Dermis microvascular lymphatic vessel endothelial cell (primary cell): ENCODE measurements at regions not wholly inside any gene's neighbourhood (a gene's known extent, or its start where the extent isn't known, plus 50 kb on each side); places are given as distances from the start of the nearest gene placed in this dataset.
"Not testable (repeated sequence)": the region's sequence is repeated elsewhere in the genome, so short reads cannot be mapped to it uniquely, and the experiment has no call there.

ENCODE experiments used
- DNase-seq, 2 donors: peaks; one replicate each; pipeline versions ENCODE4 v3.0.0 to v3.0.0-alpha.2; 2010; ENCODE audit warnings: low read depth in 2 of 2

DNA sequence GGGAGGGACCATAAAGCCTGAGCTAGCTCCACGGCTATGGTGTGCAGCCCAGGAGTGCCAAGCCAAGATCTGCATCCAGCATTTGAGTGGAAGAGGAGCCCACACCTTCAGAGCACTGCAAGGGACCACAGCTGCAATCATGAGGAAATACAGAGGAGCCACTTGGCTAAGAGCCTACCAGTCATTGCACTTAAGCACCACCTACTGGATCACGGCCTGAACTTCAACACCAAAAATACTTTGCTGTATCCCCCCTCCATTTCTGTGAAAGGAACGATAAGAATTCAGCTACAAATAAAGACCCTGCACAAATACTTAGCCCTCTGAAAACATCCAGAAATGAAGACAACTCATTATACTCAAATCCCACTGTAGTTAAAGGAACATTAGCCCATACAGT is 545.3 kb downstream of the TSN start:
- no peak for DNase-seq

DNA sequence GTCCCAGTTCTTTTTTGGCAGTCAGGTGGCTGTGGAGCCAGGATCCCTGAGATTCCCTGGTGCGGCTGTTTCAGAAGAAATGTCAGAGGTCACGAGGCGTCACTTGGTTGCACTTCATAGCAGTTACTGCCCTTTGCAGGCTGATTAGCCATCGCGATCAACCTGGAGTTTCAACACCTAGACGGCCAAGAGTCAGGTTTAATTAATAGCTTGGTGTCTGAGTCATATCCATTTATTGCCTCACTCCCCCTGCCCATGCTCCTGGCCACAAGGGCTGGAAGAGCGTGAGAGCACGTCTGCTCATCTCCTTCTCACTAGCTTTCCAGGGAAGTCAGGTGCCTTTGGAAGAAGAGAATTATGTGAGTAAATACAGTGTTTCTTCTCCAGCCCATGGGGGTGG is 552.3 kb downstream of the TSN start:
- DNase-seq = no peak

GRCh38 chr2:122315306-122315705 is 559.9 kb downstream of the TSN start:
- no peak for DNase-seq

- no peak for DNase-seq
Measured at GRCh38 chr2:122319539-122320132, 564.2 kb downstream of the TSN start.

DNA sequence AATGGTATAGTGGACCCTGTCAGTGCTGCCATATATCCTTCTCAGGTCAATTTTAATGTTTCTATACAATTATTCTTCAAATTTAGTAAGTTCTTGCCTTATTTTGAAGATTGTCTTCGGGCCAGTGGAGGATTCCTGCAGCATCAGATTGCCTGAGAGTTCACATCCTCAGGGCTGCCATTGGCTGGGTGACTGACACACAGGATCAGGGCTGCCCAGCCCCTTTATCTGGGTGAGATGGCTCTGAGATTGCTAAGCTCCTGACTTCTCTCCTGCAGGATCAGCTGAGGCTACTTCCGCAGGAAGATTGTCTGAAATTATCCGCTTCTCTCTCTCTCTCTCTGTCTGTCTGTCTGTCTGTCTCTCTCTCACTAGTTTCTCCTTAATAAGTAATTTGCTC is 567.4 kb downstream of the TSN start:
- no peak for DNase-seq

DNA sequence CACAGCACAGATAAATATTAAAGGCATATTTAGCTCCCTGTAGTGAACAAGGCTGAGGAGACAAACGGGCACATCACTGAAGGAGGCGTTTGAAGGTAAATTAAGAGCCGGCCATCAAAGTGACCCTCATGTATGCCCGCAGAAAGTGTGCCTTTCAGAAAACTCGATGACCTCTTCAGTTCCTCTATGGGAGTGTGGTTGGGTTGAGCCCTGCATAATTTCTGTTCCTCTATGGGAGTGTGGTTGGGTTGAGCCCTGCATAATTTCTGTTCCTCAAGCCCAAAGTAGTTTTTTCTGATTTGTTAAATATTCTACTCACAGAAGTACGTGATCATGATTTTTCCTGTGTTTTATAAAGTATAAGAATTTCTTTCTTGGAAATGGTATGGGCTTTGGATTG is 568.5 kb downstream of the TSN start:
- DNase-seq = no peak

DNA sequence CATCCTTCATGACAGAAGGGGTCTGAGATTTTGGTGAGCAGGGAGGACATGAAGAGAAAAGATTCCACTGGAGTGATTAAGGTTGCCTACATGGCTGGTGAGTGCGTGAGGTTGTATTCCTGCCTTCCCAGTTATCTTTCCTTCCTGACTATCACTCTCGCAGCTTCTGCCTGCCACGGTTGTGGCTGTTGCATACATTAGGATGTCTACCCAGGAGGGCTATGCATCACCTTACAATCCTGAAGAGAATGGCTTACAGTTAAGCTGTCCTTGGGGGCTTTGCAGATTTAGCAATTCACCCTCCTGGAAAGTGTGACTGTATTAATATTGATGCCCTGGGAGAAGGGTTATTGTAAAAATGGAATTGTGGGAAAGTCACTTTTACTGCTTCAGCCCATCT is 571.0 kb downstream of the TSN start:
- DNase-seq = no peak

DNA sequence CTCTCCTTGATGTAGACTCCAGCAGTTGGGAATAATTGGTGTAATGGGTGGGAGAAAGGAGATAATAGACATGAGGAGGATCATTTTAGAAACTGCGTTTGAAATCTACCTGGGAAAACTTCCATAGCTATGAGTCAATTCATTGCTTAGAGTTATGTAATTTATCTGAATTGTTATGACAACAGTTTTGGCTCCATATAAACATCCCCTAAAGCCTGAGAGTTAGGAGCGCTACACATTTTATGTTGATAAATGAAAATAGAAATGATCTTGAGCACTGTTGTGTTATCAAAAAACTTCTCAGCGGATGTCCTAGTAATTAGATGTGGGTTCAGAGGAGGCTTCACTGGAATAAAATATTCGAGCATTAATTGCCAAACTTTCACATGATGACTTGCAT is 573.4 kb downstream of the TSN start:
- no peak for DNase-seq

- no peak for DNase-seq
Measured at GRCh38 chr2:122329278-122329677, 573.8 kb downstream of the TSN start.

- no peak for DNase-seq
Measured at GRCh38 chr2:122333932-122334331, 578.5 kb downstream of the TSN start.

GRCh38 chr2:122338000-122338399 is 582.5 kb downstream of the TSN start:
- DNase-seq = no peak

DNA sequence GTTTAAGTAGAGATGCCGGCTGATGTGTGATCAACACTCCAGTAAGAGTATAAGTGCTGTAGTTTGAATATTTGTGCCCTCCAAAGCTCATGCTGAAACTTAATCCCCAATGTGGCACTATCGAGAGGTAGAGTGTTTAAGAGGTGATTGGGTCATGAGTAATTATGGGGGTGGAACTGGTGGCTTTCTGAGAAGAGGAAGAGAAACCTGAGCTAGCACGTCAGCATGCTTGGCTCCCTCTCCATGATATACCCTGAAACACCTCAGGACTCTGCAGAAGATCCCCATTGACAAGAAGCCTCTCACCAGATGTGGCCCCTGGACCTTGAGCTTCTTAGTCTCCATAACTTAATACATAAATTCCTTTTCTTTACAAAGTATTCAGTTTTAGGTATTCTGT is 584.8 kb downstream of the TSN start:
- no peak for DNase-seq

DNA sequence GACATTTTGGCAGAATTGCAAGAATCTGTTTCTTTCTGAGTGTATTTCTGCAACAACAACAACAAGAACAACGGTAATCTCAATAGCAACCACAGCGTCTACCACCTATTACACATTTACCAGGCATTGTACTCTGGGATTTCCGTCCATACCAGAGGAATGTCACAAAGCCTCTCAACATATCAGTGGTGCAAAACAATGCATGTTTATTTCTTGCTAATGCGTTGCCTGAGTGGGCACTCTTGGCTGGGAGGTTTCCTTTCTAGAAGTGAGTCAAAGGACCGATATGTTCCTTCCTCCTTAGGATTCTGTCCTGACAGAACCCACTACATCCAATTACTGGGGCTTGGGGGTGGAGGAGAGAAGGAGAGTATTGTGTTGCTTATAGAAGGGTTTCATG is 585.6 kb downstream of the TSN start:
- peak in 1 of 2 donors; percentile 12 for DNase-seq

DNA sequence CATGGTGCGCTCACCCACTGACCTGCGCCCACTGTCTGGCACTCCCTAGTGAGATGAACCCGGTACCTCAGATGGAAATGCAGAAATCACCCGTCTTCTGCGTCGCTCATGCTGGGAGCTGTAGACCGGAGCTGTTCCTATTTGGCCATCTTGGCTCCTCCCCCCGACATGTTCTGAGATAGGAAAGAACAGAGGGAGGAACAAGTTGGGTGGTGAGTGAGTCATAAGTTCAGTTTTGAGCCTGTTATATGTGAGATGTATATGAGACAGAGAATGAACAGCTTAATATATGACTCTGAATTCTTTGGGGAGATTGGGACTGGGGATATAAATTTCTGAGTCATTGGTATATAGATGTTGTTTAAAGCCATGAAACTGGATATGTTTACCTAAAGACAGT is 596.7 kb downstream of the TSN start:
- not testable (repeated sequence) for DNase-seq

GRCh38 chr2:122357998-122358397 is 602.5 kb downstream of the TSN start:
- DNase-seq = no peak

DNA sequence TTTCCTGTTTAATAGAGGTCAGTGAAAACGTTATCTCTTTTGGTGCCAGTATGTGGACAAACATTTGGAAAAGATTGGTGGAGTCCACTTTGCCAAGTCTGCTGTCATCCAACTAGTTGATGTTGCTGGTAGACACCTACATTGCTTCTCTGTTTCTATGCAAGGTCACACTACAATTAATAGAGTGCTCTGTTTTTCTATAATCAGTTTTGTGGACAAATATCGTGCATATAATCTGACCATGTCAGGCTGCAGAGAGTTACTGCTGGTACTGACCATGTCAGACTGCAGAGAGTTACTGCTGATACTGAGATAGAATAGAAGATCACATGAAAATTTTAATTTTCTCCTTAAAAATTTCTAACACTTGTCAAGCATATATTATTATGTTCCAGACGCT is 603.3 kb downstream of the TSN start:
- DNase-seq = no peak

GRCh38 chr2:122363885-122364284 is 608.4 kb downstream of the TSN start:
- DNase-seq = no peak

DNA sequence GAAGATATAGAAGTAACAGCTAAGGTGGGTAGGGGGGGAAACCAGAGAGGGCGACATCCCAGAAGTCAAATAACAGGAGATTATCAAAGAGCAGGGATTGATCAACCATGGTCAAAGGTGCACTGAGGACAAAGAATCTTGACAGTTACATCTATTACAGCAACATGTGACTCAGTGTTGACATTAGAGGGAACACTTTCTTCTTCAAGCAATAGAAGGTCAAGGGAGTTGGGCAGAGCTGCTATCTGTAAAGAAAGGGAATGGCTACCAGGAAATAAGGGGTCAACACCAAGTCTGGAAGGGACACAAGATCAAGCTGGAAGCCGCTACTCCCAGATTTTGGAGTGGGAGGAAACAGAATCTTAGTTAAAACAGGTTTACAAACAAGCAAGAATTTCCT is 611.0 kb downstream of the TSN start:
- no peak for DNase-seq

GRCh38 chr2:122366969-122367645 is 611.7 kb downstream of the TSN start:
- DNase-seq = no peak

DNA sequence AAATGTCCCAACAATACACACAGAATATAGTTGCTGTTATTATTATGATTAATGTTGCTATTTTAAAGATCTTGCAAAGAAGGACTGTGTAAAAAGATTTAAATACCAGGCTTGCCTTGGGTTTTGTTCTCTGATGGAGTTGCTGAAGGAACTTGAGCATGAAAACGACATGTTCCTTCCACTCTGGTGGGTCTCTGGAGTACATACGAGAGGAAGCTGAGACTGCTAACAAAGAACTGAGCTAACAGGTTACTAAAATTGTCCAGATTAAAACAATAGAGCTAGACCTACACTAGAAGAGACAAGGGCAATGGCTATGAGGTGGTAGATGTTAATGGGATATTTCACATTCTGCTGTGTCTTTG is 612.2 kb downstream of the TSN start:
- DNase-seq = no peak

DNA sequence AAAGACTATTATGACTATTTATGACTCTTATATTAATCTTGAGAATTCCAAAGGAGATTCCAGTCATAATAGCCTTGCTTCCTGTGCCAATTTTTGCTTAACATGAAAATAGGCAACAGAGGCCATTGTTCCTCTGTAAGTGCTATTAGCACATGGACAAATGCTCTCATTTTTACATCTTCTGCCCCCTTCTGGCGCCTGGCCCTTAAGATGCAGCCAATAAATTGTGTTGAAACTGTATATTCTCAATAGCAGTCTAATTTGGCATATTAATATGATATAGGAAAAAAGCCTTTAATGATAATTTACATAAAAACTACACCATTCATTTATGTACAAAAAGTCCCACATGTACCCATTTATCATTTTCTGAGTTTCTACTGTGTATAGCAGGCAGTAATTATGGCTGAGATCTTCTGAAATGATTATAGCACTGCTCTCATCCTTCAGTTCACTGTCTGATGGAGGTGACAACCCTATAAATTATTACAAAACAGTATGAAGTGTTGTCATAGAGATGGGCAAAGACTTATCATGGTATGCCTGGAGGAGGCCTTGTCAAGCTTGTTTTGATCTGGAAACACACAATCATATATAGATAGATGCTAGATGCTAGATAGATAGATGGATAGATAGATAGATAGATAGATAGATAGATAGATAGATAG is 613.3 kb downstream of the TSN start:
- no peak for DNase-seq

DNA sequence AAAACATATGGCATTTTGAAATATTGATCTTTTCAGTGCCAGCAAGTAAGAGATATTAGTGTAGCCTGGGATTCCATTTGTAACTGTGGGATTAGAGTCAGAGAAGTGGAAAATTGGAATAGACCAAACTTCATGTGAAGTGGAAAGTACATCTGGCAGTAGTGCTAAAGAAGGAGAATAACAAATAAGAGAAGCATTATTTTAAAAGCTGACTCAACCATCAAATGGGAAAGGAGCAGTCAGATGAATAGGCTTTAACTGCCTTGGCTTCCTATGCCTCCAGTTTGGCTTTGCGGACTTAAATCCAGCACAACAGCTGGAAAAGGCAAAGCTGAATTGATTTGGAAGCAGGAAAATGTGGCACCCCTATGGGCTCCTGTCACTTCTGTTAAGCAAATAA is 623.1 kb downstream of the TSN start:
- no peak for DNase-seq

- DNase-seq = no peak
Measured at GRCh38 chr2:122384768-122385333, 629.4 kb downstream of the TSN start.
